ENCODE measurements at regions not wholly inside any gene's neighbourhood (a gene's known extent, or its start where the extent isn't known, plus 50 kb on each side); places are given as distances from the start of the nearest gene placed in this dataset.

- TF ChIP-seq CTCF (conservative IDR thresholded peaks at IDR 0.05; ENCODE audit: low read depth, low read length), result no peak
- no peak for DNase-seq (ENCODE audit: low read depth)
Observed at GRCh38 chr5:133769842-133770241, 157.5 kb upstream of the FSTL4 start.

GRCh38 chr5:133763744-133764143 is 151.4 kb upstream of the FSTL4 start:
- no peak for DNase-seq (ENCODE audit: low read depth)

More at GRCh38 chr5:133769842-133770241, 157.5 kb upstream of the FSTL4 start:
- H3K4me3 ChIP-seq (ENCODE audit: low read depth, low read length), result no peak overlapping the region

GRCh38 chr5:133761632-133762031 is 149.3 kb upstream of the FSTL4 start:
- no peak overlapping the region for H3K4me3 ChIP-seq (ENCODE audit: low read depth, low read length)
- DNase-seq (ENCODE audit: low read depth), result no peak
- no peak for TF ChIP-seq CTCF (conservative IDR thresholded peaks at IDR 0.05; ENCODE audit: low read depth, low read length)

More at GRCh38 chr5:133763744-133764143, 151.4 kb upstream of the FSTL4 start:
- no peak for TF ChIP-seq CTCF (conservative IDR thresholded peaks at IDR 0.05; ENCODE audit: low read depth, low read length)
- no peak overlapping the region for H3K4me3 ChIP-seq (ENCODE audit: low read depth, low read length)

DNA sequence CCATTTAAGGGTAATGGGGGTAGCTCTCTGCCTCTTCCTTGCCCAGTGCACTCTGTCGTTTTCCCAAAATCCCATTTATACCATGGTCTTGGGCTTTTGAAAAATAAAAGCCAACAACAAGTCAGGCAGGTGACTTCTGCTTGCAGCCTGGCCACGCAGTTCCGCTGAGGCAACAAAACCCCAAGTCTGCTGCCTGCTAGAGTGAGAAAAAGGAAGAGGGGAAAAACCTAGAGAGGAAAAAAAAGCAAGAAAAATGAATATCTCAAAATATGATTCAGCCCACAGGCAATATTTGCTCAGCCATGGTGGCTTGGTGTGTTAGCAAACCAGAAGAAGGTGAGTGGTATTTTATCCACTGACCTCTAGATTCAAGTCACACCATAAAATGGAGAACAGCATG is 148.2 kb upstream of the FSTL4 start:
- DNase-seq (ENCODE audit: low read depth), result no peak
- no peak overlapping the region for H3K4me3 ChIP-seq (ENCODE audit: low read depth, low read length)
- no peak for TF ChIP-seq CTCF (conservative IDR thresholded peaks at IDR 0.05; ENCODE audit: low read depth, low read length)

DNA sequence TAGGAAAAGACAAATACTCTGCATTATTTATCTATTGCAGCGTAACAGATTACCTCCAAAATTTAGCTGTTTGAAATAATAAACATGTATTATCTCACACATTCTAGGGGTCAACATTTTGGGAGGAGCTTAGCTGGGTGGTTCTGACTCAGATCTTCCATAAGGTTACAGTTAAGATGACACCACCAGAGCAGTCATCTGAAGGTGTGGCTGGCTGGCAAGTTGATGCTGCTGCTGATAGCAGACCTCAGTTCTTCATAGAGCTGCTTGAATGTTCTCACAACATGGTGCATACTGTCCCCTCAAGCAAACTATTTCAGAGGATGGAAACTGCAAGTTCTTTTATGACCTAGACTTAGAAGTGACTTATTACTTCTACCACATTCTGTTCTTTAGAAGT is 146.3 kb upstream of the FSTL4 start:
- DNase-seq (ENCODE audit: low read depth), result no peak

GRCh38 chr5:133757396-133757945 is 145.1 kb upstream of the FSTL4 start:
- H3K4me3 ChIP-seq (ENCODE audit: low read depth, low read length), result no peak overlapping the region
- no peak for DNase-seq (ENCODE audit: low read depth)
- TF ChIP-seq CTCF (conservative IDR thresholded peaks at IDR 0.05; ENCODE audit: low read depth, low read length), result no peak

More for the DNA sequence above, 146.3 kb upstream of the FSTL4 start:
- H3K4me3 ChIP-seq (ENCODE audit: low read depth, low read length), result no peak overlapping the region
- no peak for TF ChIP-seq CTCF (conservative IDR thresholded peaks at IDR 0.05; ENCODE audit: low read depth, low read length)

- TF ChIP-seq CTCF (conservative IDR thresholded peaks at IDR 0.05; ENCODE audit: low read depth, low read length), result no peak
- no peak overlapping the region for H3K4me3 ChIP-seq (ENCODE audit: low read depth, low read length)
- DNase-seq (ENCODE audit: low read depth), result no peak
Observed at GRCh38 chr5:133756756-133757155, 144.4 kb upstream of the FSTL4 start.
